NOMO-1 treated with DMSO at 0.1 percent for 48 hours (cell line): ENCODE measurements at regions not wholly inside any gene's neighbourhood (a gene's known extent, or its start where the extent isn't known, plus 50 kb on each side); places are given as distances from the start of the nearest gene placed in this dataset.
"Not testable (repeated sequence)": the region's sequence is repeated elsewhere in the genome, so short reads cannot be mapped to it uniquely, and the experiment has no call there.

Experiments
- DNase-seq: peaks from one replicate; lab custom pipeline; 2025; ENCODE audit not compliant: unreplicated experiment; lab: John Stamatoyannopoulos, UW

- DNase-seq: no peak
Observed at GRCh38 chr11:29260939-29261705, 755.7 kb downstream of the KCNA4 start.

- no peak for DNase-seq
Observed at GRCh38 chr11:29258411-29258810, 758.4 kb downstream of the KCNA4 start.

DNA sequence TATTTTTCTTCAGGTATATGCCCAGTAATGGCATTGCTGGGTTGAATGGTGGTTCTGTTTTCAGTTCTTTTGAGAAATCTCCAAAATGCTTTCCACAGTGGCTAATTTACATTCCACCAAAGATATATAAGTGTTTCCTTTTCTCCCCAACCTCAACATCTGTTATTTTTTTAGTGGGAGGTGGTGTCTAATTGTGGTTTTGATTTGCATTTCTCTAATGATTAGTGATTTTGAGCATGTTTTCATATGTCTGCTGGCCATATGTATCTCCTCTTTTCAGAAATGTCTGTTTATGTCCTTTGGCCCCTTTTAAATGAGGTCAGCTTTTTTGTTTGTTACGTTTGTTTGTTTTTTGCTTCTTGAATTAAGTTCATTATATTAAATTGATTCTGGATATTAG, 760.2 kb downstream of the KCNA4 start:
- no peak for DNase-seq

GRCh38 chr11:29255401-29255800, 761.4 kb downstream of the KCNA4 start:
- DNase-seq: no peak

GRCh38 chr11:29251738-29252137, 765.1 kb downstream of the KCNA4 start:
- peak; percentile 60 for DNase-seq

DNA sequence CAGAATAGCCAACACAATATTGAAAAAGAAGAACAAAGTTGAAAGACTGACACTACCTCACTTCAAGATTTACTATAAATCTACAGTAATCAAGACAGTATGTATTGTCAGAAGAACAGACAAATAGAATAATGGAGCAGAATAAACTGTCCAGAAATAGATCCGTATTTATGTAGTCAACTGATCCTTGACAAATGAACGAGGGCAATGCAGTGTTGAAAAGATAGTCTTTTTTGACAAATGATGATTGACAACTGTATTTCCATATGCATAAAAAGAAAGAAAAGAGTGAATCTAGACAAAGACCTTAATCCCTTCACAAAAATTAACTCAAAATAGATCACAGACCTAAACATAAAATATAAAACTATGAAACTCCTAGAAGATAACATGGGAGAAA, 767.1 kb downstream of the KCNA4 start:
- DNase-seq: no peak

GRCh38 chr11:29244355-29244754, 772.5 kb downstream of the KCNA4 start:
- DNase-seq: no peak

GRCh38 chr11:29243616-29244015, 773.2 kb downstream of the KCNA4 start:
- no peak for DNase-seq

GRCh38 chr11:29231991-29232390, 784.8 kb downstream of the KCNA4 start:
- DNase-seq: no peak

DNA sequence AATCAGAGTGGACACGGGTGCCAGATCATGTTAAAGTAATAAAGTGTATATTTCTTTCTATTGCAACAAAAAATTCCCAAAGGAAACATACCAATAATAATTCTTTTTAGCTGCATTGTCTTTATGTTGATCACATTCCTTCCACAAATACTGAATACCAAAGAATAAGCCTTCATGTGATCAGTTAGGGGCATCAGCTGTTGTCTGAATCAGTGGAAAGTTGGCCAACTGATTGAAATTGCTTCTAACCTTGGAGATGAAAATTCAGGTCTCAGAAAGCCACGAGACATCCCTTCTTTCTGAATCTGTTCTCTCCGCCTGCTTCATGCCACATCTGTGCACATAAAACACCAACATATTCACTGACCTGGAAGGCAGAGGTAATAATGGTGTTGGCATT, 785.2 kb downstream of the KCNA4 start:
- DNase-seq: no peak

DNA sequence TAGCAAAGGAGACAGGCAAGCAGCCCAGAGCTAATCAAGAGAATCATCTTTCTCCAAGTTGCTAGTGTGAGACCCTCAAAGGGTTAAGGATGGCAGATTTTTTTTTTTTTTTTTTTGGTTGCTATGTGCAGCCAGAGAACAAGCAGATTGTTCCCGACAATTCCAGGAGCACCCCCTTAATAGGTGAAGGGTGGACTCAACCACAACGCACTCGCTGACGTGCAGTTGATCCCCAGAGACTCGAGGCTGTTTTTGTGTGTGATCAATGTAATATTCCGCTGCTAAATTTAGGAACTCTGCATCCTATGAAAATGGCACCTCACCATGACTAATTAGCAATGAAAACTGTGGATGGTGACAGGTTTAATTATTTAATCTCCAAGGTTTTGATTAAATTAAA, 789.0 kb downstream of the KCNA4 start:
- no peak for DNase-seq

DNA sequence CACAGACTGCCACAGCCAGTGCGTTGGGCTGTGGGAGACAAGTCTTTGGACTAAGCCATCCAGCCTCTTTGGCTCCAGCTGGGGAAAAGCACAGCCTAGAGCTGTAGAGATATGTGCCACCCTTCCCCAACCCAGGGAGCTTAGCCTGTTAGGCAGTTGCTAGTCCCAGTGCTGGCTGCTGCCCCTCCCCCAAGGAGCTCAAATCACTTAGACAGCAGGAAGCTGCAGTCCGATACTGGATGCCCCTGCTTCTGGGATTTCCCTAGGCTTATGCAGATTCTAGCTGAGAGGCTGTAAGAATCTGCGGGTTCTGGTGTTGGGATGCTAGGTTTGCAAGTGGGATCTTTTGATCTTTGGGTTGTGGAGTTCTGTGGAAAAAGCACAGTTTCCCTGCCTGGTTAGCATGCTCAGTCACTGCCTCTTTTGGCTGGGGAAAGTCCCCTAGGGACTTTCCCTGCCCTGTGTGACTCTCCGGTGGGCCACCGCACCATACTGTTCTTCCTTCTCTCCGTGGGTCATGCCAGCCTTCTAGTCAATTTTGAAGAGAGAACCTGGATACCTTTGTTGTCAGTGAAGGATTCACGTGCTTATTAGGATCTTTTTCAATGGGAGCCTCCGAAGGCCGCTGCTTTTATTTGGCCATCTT, 792.0 kb downstream of the KCNA4 start:
- DNase-seq: no peak

DNA sequence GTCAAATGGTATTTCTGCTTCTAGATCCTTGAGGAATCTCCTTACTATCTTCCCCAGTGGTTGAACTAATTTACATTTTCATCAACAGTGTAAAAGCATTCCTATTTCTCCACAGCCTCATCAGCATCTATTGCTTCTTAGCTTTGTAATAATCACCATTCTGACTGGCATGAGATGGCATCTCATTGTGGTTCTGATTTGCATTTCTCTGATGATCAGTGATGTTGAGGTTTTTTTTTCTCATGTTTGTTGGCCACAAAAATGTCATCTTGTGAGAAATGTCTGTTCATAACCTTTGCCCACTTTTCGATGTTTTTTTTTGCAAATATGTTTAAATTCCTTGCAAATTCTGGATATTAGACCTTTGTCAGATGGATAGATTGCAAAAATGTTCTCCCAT, 797.3 kb downstream of the KCNA4 start:
- DNase-seq: not testable (repeated sequence)

GRCh38 chr11:29217901-29218300, 798.9 kb downstream of the KCNA4 start:
- no peak for DNase-seq

GRCh38 chr11:29214833-29215232, 802.0 kb downstream of the KCNA4 start:
- no peak for DNase-seq

- DNase-seq: no peak
Observed at GRCh38 chr11:29211202-29211601, 805.6 kb downstream of the KCNA4 start.

DNA sequence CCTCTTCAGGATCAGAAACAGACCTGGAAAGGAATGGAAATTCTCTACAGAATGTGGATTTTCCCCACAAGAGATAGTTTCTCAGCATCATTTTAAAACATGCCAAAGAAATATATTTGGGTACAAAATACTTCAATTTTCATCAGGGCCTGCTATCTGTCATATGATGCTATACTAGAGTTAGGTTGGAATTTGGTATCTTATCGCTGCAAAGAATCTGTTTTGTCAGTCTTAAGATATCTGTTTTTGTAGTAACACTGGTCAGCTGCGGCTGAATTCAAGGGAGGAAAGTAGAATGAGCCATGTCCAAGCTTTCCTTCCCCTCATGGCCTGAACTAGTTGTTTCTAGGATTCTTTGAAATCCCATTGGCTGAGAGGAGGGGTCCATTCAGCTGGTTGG, 806.4 kb downstream of the KCNA4 start:
- DNase-seq: no peak

DNA sequence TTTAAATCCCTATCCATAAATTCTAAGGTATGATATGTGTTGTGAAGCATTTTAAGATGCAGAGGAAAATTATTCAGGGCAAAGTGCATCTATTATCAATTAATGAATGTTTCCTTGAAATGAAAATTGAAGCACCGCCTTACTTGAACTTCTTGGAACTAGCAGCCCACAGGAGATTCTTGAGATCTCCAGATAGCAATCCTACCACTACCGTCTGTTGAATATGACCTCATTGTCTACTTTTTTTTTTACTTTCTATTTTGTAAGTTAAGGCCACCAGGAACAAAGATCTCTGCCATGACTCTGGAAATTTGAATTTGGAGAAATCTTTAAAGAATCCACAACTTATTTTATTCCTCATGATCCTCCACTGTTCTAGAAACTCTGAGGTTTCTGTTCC, 808.7 kb downstream of the KCNA4 start:
- no peak for DNase-seq

GRCh38 chr11:29200791-29201562, 815.9 kb downstream of the KCNA4 start:
- no peak for DNase-seq

GRCh38 chr11:29190313-29190712, 826.5 kb downstream of the KCNA4 start:
- no peak for DNase-seq

- DNase-seq: no peak
Observed at GRCh38 chr11:29187215-29187614, 829.6 kb downstream of the KCNA4 start.
